Stimulated activated CD4-positive, alpha-beta T cell treated with anti-CD3 and anti-CD28 coated beads, Interleukin-4, amount 100 ng/mL, for 48 hours (primary cell): ENCODE measurements at regions not wholly inside any gene's neighbourhood (a gene's known extent, or its start where the extent isn't known, plus 50 kb on each side); places are given as distances from the start of the nearest gene placed in this dataset.
"Not testable (repeated sequence)": the region's sequence is repeated elsewhere in the genome, so short reads cannot be mapped to it uniquely, and the experiment has no call there.

Experiments used
- DNase-seq, 2 donors: peaks; one replicate each; pipeline ENCODE4 v3.0.0-alpha.2; 2020; ENCODE audit warnings: low read depth in 2 of 2

DNA sequence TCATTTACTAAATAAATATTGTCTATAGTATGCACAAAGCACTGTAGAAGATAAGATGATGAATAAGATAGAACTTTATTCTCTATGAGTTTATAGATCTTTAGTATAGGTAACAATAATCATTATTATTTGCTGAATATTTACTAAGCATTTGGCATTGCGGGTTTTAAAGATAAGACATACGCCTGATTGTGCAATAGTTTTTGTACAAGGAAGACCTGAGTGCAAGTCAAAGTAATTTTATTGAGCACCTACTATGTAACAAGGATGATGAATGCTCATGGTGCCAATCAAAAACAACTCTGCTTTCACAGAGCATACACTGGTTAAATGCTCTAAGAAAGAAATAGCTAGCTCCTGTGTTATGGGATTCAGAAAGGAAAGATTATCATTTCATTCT, 1461.7 kb upstream of the FLRT2 start:
- no peak for DNase-seq

DNA sequence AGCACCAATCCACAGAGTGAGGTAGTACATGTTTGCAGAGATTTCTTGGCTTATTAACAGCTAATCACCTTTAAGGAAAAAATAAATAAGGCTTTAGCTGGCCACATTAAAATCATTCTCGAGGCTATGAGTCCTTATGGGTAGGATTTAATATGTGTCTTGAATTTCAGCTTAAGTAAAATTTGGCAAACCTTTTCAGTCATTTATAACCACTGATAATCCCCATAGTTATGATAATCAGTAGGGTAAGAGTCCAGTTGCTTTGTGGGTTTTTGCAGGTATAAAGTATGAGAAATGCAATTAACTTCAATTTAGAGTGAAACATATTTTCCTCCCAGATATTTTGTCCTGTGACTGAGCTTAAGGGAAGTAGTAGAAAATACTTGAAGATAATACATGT, 1458.9 kb upstream of the FLRT2 start:
- DNase-seq: no peak

DNA sequence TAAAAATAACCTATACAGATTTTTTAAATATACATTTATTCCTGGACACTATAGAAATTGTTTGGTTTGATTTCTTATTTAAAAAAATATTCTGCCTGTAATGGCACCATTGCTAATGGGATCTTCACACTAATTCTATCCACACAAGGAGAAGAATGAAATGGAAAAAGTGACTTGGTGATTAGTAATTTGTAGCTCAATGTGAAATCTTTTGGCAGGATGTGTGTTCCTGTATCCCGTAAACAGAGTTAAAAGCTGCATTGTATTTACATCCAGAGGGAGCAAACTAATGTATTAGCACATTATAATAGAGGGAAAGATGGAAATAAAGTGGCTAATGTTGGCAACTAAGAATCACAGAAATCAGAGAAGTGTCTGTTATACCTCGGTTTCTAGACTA, 1455.3 kb upstream of the FLRT2 start:
- DNase-seq: no peak

DNA sequence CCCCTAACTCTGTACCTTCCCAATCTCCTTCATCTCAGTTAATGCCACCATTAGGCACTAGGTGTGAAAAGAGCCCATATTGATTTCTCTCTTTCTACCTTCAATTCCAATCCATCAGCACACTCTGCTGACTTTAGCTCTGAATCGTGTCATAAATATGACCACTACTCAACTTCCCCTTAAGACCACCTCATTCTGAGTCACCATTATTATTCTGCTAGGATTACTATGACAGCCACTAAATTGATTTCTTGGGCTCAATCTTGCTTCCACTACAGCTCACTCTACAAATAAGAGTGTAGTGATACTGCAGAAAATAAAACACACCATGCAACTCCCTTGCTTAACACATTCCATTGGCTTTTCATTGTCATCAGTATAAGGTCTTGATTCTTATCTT, 1449.0 kb upstream of the FLRT2 start:
- DNase-seq: no peak

DNA sequence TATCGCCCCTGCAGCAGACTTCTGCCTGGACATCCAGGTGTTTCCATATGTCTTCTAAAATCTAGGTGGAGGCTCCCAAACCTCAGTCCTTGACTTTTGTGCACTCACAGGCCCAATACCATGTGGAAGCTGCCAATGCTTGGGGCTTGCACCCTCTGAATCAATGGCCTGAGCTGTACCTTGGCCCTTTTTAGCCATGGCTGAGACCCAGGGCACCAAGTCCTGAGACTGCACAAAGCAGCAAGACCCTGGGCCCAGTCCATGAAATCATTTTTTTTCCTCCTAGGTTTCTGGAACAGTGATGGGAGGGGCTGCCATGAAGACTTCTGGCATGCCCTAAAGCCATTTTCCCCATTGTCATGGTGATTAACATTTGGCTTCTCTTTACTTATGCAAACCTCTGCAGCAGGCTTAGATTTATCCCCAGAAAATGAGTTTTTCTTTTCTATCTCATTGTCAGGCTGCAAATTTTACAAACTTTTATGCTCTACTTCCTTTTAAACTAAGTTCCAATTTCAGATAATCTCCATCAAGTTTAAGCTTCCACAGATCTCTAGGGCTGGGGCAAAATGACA, 1445.8 kb upstream of the FLRT2 start:
- DNase-seq: no peak

DNA sequence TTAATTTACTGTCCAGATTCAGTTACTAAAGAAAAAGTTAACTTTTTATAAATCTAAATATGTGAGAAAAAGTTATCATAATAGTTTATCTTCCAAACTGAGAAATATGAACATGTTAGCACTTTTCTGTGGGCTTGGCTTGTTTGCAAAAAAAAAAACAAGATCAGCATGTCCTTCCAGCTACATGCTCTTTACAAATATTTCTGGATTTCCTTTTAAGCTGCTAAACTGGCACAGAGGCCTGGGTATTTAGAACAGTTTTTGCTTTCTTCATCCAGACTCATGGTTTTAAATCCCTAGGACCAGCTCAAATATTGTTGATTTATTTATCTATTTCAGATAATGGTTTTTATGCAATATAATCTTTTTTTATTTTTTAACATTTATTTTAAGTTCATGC, 1444.5 kb upstream of the FLRT2 start:
- DNase-seq: no peak

DNA sequence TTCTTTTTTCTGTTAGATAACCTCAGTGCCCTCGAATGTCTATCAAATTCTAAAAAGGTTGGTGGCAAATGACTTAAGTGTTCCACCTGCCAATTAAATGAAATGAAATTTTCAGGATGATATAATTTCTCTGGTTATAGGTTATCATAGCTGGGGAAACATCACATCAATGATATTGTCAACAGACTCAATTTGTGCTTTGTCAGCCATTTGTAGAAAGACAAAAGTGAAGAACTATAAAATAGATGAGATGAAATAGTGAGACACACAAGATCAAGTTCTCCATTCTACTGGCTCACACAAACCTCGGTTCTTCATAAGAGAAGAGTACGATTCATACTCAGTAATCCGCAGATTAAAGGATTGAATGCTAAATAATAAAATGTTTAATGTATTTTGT, 1443.2 kb upstream of the FLRT2 start:
- no peak for DNase-seq

DNA sequence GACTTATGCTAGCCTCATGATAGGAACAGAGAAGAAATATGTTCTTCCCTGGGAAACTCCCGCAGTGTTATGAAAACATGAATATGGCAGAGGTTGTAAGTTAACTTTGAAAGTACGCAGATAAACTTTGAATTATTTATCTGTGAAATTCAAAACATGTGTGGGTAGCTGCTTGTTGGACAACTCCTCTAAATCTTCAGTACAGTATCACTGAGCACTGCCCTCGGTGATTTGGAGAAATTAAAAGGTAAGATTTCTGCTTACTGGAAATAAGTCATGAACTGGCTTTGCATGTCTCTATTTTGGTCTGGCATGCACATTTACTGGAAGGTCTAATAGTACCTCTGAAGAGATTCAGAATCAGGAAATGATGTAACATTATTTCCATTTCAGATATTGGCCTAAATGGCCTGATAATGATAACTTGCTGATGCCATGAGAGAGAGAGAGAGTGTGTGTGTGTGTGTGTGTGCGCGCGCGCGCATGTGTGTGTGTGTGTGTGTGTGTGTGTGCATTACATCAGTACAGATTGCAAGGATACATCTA, 1441.9 kb upstream of the FLRT2 start:
- no peak for DNase-seq

DNA sequence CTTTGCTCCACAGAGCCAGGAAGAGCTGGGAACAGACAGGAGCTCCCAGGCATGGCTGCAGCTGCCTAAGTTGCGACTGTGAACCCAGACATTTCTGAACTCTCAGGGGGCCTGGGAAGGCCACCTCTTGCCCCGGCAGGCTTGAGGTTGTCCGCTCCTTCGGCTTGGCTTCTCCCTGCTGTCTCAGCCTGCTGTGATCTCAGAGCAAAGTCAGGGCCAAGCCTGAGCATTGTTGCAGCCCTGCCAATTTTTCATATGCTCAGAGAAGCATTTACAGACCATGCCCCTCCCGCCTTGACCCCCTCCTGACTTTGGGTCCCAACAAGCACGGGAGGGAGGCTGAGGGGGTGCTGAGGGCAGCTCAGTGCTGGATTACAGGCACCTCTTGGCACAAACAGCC, 1439.1 kb upstream of the FLRT2 start:
- no peak for DNase-seq

DNA sequence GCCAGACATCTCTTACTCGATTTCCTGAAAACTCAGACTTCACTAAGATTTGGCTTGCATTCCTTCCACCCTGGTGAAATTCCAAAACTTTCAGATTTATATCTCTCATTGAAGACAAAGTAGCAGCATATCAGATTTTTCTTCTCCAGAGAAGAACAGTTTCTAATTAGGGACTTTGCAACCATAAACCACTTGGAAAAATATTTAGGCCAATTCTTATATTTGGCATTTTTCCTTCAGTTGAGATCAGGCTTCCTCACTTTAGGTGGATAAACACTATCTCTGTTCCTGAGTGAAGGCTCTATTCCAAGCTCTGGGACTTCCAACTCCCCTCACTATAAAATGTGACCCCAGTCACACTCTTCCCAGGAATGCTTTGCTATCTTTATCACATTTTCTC, 1434.3 kb upstream of the FLRT2 start:
- no peak for DNase-seq

DNA sequence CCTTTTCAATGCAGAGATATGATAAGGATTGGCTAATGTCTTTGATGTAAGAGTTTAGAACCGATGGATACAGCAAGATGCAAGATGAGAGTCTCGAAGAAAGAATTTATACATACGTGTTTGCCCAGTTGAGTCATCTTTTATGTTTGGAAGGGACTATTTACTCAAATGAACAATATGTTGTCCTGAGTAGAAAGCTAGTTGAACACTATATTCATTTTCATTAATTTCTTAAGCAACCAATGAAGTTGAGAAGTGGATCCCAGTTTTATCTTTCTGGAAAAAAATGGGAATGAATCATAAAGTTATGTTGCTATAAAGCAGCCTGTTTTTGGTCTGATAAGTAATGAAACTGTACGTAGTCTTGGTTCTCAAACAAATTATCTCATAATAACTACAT, 1431.7 kb upstream of the FLRT2 start:
- DNase-seq: no peak

DNA sequence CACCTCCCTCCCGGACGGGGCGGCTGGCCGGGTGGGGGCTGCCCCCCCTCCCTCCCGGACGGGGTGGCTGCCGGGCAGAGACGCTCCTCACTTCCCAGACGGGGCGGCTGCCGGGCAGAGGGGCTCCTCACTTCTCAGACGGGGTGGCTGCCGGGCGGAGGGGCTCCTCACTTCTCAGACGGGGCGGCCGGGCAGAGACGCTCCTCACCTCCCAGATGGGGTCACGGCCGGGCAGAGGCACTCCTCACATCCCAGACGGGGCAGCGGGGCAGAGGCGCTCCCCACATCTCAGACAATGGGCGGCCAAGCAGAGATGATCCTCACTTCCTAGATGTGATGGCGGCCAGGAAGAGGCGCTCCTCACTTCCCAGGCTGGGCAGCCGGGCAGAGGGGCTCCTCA, 1430.4 kb upstream of the FLRT2 start:
- not testable (repeated sequence) for DNase-seq

DNA sequence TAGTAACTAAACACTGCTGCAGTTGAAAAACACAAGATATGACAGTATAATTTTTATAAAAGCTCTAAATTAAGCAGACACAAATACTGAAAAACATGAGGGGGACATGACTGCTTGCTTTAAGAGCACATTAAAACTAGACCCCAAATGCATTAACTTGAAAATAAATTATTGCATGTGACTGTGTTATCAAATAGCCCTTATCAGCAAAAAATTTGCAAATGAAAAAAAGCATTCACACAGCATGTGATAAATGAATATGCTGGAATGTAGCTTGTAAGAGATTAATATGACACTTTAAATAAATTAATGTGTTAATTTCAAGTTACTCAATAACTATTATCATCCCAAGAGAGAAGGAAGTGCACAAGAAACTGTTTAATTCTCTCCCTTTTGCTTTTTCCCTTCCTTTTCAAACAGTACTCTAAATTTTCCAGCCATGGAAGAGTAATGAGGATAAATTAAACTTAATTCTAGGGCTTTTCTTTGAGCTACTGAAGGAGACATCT, 1422.1 kb upstream of the FLRT2 start:
- DNase-seq: no peak

DNA sequence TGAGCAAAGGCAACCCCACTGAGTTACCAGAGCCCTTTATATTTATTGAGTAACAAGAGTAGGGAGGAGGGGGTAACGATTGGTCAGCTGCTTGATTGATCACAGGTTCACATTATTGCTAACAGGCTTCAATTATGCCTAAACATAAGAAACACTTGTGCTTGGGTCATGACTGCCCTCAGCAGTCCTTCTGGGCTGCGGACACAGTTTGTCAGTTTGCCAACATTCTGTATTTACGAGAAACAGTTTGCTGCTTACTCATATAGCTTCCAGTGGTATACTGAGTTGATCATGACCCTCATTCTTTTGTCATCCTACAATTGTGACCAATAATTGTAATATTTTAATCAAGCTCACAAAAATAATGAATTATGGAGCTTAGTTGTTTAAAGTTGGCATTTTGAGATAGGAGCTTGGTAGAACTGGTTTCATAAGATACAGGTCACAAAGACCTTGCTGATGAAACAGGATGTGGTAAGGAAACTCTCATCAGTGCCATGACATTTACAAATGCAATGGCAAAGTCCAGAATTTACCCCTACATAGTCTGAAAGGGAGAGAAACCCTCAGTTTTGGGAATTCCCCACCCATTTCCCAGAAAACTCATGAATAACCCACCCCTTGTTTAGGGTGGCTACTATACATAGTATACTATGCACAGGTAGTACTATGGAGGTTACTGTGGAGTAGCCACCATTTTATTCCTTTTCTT, 1421.0 kb upstream of the FLRT2 start:
- no peak for DNase-seq

DNA sequence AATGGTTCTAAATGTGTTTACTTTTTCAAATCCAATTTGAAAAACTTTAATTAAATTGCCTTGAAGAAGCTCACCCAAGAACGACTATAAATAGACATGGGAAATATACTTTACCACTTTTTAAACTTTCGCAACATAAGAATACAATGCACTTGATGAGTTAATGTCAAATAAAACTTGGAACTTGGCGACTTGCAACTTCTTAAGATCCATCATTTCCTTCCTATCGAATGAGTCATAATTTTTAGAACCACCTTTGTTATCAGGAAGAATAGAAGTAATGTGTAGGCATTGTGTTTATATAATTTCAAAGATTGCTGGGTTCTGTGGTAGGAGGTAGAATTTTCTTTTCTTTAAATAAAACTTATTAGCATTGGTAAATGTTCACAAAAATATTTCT, 1417.4 kb upstream of the FLRT2 start:
- no peak for DNase-seq

DNA sequence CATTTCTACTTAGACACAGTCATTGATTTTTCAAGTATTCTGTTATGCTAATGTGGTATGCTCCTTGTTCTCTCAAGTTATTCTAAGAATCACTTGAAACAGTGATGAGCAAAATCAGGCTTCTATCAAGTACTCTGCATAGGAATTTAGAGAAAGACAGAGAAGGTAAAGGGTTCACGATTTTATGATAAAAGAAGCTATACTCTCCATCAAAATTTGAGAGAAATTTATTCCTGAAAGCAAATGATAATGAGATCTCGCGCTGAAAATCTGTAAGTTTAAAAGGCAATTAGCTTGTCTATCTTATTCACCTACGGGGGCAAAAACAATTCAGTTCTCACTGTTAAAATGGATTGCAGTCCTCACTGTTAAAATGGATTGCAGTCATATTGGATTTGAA, 1404.3 kb upstream of the FLRT2 start:
- DNase-seq: no peak

DNA sequence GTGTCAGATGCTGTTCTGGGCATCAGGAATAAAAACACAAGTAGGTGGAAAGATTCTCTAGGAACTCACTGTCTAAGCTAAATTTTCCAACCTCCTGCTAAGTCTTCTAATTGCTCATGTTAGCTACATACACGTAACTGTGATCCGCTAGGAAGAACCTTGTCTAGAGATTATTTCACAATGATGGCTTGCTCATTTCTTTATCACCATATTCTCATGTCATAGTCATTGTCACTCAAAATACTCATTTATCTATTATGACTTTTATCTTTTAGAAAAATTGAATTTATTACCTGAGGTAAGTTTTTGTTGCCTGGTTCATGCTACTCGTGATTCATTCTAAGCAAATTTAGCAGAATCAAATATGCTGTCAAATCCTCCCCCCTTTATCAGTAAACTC, 1402.4 kb upstream of the FLRT2 start:
- no peak for DNase-seq

DNA sequence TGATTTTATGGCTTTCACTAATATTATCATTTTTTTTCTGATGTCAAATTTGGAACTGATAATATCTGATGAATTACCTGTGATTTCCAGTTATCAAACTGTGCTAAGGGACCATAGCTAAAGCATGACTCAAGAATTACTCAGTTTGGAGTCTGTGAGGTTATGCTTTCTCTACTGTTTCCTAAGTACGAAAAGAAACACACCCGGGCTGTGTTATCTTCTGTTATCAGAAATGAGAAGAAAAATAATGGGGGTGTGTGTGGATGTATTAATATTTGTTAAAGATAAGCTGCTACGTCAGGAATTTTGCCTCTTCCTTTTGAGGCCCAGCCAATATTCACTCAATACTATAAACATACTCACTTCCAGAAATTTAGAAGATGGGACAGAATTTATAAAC, 1401.9 kb upstream of the FLRT2 start:
- DNase-seq: no peak

DNA sequence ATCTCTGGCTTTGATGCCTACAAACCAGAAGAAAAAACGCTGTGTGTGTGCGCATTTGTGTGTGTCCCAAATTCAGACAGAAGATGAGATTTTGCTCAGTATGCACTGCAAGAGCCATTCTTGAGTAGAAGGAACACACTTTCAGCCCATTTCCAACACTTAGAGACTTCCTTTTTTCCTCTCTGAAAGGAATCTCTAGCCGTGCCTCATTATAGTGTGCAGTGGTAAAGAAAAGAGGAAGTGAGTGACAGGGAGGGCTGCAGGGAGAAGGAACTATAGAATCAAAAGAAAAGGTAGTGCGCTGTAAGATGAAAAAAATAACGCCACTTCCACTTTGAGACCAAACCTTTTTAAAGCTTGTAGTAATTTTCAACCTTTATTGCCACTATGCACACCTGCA, 1400.9 kb upstream of the FLRT2 start:
- DNase-seq: no peak

DNA sequence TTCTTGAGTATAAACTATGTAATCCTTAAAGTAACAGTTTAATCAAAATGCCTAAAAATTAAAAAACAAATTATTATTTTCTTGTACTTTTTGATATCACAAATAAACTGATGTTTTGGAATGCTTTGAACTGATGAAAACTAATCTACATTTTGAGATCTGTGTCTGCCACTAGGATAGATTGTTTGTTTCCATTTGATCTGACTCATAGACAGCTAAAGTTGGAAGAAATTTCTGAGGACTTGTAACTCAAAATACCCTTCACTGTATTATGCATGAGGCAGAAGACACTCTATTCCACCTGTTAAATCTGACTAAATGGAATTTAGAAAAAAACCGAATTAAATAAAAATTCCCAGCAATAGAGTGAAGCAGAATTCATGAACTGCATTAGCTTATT, 1400.0 kb upstream of the FLRT2 start:
- DNase-seq: no peak

DNA sequence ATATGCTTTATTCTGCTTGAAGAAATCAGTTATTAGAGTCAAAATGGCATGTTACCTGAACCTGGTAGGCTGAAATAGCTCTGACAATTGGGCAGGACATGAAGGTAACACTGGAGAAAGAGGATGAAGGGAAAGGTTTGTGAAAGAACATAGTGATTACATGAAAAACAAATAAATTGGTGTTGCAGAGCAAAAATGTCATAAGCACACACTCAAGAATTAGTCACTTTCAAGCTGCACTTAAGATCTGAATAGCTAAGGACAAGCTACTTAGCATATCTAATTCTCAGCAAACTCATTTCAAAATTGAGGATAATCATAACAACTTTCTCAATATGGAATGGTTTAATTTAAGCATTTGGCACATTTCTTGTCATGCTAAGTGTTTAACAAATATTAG, 1398.0 kb upstream of the FLRT2 start:
- no peak for DNase-seq

DNA sequence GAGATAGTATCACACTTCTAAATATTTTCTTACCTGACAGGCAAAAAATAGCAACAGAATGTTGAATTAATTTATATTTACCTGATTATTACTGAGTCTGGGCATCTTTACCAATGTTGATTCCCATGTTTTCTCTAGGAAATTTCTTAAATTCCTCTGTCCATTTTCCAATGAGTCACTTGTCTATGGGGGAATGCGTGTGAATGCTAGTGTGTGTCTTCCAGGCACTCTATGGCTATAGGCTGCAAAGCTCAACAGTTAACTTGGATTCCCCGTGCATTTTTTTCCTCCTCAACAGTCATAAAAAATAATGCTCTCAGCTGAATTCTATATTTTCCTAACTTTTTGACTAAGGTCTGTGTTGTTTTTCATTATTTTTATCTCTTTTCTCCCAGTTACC, 1385.8 kb upstream of the FLRT2 start:
- DNase-seq: no peak

DNA sequence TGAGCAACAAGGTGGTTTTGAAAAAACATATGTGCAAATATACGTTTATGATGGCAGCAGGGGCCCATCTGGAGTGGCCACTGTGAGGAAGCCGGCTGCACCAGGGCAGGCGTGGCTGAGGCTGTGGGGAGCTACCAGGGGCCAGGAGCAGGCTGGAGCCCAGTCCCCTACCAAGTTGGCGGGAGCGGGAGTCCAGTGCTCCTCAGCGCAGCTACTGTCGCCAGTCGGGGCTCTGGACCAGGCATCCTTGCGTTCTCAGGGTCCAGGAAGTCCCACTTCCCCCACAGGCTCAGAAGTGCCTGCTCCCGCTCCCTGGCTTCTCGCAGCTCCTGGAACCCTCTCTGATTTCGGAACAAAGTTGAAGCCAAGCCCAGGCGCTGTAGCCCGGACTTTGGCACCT, 1377.5 kb upstream of the FLRT2 start:
- DNase-seq: no peak

DNA sequence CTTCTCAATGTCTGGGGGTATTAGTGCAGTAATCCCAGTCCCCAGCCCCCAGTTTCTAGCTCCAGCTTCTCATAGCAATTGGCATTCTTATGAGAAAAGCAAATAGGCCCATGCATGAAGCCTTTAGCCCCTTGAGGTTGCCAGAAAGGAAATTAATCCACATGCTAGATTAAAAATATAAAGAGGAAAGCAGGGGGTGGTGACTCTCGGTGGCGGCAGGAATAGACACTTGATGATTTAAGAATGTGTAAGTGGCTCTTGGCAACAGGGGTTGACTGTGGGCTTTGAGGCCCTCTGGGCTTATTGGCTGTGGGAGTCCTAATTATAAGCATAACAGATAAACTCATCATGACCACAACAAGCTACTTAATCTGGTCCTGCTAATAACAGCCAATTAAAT, 1367.3 kb upstream of the FLRT2 start:
- no peak for DNase-seq
